ENCODE measurements at regions not wholly inside any gene's neighbourhood (a gene's known extent, or its start where the extent isn't known, plus 50 kb on each side); places are given as distances from the start of the nearest gene placed in this dataset.

GRCh38 chr2:121006743-121007489, 271.2 kb downstream of the GLI2 start:
- no peak overlapping the region for H3K4me3 ChIP-seq (ENCODE audit: low read depth, low read length)
- DNase-seq (ENCODE audit: low read depth): no peak
- TF ChIP-seq CTCF (IDR thresholded peaks at IDR 0.05; ENCODE audit: control insufficient read depth, extremely low read depth, insufficient read depth): no peak

- TF ChIP-seq CTCF (IDR thresholded peaks at IDR 0.05; ENCODE audit: control insufficient read depth, extremely low read depth, insufficient read depth): no peak
- no peak overlapping the region for H3K4me3 ChIP-seq (ENCODE audit: low read depth, low read length)
- DNase-seq (ENCODE audit: low read depth): no peak
These were observed 271.8 kb downstream of the GLI2 start for GRCh38 chr2:121007490-121007853.

- TF ChIP-seq CTCF (IDR thresholded peaks at IDR 0.05; ENCODE audit: control insufficient read depth, extremely low read depth, insufficient read depth): peak; percentile 18; the same call in 1 of the 2 replicates
- no peak for DNase-seq (ENCODE audit: low read depth)
- H3K4me3 ChIP-seq (ENCODE audit: low read depth, low read length): no peak overlapping the region
These were observed 273.3 kb downstream of the GLI2 start for GRCh38 chr2:121008975-121009374.

- H3K4me3 ChIP-seq (ENCODE audit: low read depth, low read length): no peak overlapping the region
- TF ChIP-seq CTCF (IDR thresholded peaks at IDR 0.05; ENCODE audit: control insufficient read depth, extremely low read depth, insufficient read depth): no peak
- DNase-seq (ENCODE audit: low read depth): no peak
These were observed 274.0 kb downstream of the TFCP2L1 start for GRCh38 chr2:121010998-121011397.

GRCh38 chr2:121014876-121015275, 270.1 kb downstream of the TFCP2L1 start:
- DNase-seq (ENCODE audit: low read depth): no peak
- TF ChIP-seq CTCF (IDR thresholded peaks at IDR 0.05; ENCODE audit: control insufficient read depth, extremely low read depth, insufficient read depth): no peak

GRCh38 chr2:121015971-121016485, 269.0 kb downstream of the TFCP2L1 start:
- H3K4me3 ChIP-seq (ENCODE audit: low read depth, low read length): no peak overlapping the region
- TF ChIP-seq CTCF (IDR thresholded peaks at IDR 0.05; ENCODE audit: control insufficient read depth, extremely low read depth, insufficient read depth): no peak
- no peak for DNase-seq (ENCODE audit: low read depth)

More at GRCh38 chr2:121014876-121015275, 270.1 kb downstream of the TFCP2L1 start:
- H3K4me3 ChIP-seq (ENCODE audit: low read depth, low read length): no peak overlapping the region

GRCh38 chr2:121017396-121017795, 267.6 kb downstream of the TFCP2L1 start:
- DNase-seq (ENCODE audit: low read depth): no peak
- no peak overlapping the region for H3K4me3 ChIP-seq (ENCODE audit: low read depth, low read length)
- no peak for TF ChIP-seq CTCF (IDR thresholded peaks at IDR 0.05; ENCODE audit: control insufficient read depth, extremely low read depth, insufficient read depth)

All from LNCaP clone FGC (cell line).